ENCODE measurements at regions not wholly inside any gene's neighbourhood (a gene's known extent, or its start where the extent isn't known, plus 50 kb on each side); places are given as distances from the start of the nearest gene placed in this dataset.
"Not testable (repeated sequence)": the region's sequence is repeated elsewhere in the genome, so short reads cannot be mapped to it uniquely, and the experiment has no call there.

DNA sequence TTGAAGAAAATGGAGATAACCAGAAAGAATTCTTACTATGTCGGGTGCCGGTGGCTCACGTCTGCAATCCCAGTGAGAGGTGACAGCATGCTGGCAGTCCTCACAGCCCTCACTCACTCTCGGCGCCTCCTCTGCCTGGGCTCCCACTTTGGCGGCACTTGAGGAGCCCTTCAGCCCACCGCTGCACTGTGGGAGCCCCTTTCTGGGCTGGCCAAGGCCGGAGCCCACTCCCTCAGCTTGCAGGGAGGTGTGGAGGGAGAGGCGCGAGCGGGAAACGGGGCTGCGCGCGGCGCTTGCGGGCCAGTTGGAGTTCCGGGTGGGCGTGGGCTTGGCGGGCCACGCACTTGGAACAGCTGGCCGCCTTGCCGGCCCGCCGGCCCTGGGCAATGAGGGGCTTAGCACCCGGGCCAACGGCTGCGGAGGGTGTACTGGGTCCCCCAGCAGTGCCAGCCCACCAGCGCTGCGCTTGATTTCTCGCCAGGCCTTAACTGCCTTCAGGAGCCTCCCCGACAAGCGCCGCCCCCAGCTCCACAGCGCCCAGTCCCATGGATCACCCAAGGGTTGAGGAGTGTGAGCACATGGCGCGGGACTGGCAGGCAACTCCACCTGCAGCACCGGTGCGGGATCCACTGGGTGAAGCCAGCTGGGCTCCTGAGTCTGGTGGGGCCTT is 1672.5 kb upstream of the B3GALT2 start:
- not testable (repeated sequence) for H2AFZ ChIP-seq (ENCODE audit: control insufficient read depth, low read depth, low read length)
- 85% methylated on average over 35 of the region's 39 CpGs for WGBS (ENCODE audit: insufficient coverage, insufficient replicate concordance, low lambda C conversion rate, missing lambda C conversion rate)

DNA sequence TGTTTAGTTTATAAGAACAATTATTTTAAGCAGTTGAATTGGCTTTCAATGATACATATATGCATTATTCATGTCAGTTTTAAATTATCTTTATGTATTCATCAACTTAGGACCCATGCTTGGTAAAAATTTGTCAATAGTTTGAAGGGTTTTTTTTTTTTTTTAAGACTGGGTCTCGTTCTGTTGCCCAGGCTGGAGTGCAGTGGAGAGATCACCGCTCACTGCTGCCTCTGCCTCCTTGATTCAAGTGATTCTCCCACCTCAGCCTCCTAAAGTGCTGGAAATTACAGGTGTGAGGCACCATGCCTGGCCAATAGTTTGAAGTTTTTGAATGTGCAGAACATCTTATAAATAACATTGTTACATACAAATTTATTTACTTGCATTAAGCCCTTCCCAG is 1671.0 kb upstream of the B3GALT2 start:
- intact Hi-C loops (cut with micrococcal nuclease; ENCODE audit: unreplicated experiment), result no loop called here
- Histone ChIP-seq H3K4me3 (no peak overlapping the region), H3K9me3 (replicated peaks; ENCODE audit: control insufficient read depth, insufficient read depth, low read length) (no peaks in the 10 kb centered on the region; the same call in 2 of the 3 replicates), H4K20me1 (ENCODE audit: control insufficient read depth, insufficient read depth) (no peaks in the 10 kb centered on the region), H3K79me2 (ENCODE audit: control insufficient read depth, insufficient read depth, low read length) (no peaks in the 10 kb centered on the region), H3K27me3 (replicated peaks in 1 of 2; ENCODE audit: control insufficient read depth in 2 of 2, insufficient read depth in 2 of 2, low read length in 1 of 2) (no peaks in the 10 kb centered on the region), H3K4me2 (ENCODE audit: control insufficient read depth, insufficient read depth) (no peak overlapping the region), H2AFZ (ENCODE audit: control insufficient read depth, low read depth, low read length) (no peak overlapping the region), H3K9ac (ENCODE audit: control insufficient read depth, insufficient read depth, low read length) (no peak overlapping the region), H3K36me3 (ENCODE audit: control insufficient read depth in 2 of 2, insufficient read depth in 2 of 2, low read length in 1 of 2) (no peaks in the 10 kb centered on the region), H3K27ac (ENCODE audit: control insufficient read depth, insufficient read depth) (no peak overlapping the region), H3K4me1 (ENCODE audit: control insufficient read depth, insufficient read depth, low read length) (no peaks in the 10 kb centered on the region)
- SMC1A ChIA-PET (ENCODE audit: uncharacterized antibody, unreplicated experiment), result no interaction called here
- FAIRE-seq (no peak), ATAC-seq (no peak), DNase-seq (ENCODE audit: low read depth, low spot score) (no peak)
- BruUV-seq (replicated peaks), result no TSS peak
- RAD21 ChIA-PET (ENCODE audit: unreplicated experiment), result no interaction called here
- in situ Hi-C loops (cut with MboI), result no loop called here
- CTCF ChIA-PET, result no interaction called here
- 0% methylated on average over 2 of the region's 2 CpGs for WGBS (ENCODE audit: insufficient coverage, insufficient replicate concordance, low lambda C conversion rate, missing lambda C conversion rate)
- no peak for TF ChIP-seq JUND (IDR thresholded peaks at IDR 0.05; ENCODE audit: low read depth, low read length)
- no peak for TF ChIP-seq CREB1 (IDR thresholded peaks at IDR 0.05; ENCODE audit: low read depth)
- no peak for TF ChIP-seq PAX8 (IDR thresholded peaks at IDR 0.05)
- no peak for TF ChIP-seq EZH2 (IDR thresholded peaks at IDR 0.05; ENCODE audit: borderline replicate concordance, control insufficient read depth, low read depth, low read length)
- TF ChIP-seq, protein P1, sequence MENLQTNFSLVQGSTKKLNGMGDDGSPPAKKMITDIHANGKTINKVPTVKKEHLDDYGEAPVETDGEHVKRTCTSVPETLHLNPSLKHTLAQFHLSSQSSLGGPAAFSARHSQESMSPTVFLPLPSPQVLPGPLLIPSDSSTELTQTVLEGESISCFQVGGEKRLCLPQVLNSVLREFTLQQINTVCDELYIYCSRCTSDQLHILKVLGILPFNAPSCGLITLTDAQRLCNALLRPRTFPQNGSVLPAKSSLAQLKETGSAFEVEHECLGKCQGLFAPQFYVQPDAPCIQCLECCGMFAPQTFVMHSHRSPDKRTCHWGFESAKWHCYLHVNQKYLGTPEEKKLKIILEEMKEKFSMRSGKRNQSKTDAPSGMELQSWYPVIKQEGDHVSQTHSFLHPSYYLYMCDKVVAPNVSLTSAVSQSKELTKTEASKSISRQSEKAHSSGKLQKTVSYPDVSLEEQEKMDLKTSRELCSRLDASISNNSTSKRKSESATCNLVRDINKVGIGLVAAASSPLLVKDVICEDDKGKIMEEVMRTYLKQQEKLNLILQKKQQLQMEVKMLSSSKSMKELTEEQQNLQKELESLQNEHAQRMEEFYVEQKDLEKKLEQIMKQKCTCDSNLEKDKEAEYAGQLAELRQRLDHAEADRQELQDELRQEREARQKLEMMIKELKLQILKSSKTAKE (IDR thresholded peaks at IDR 0.05; ENCODE audit: low read depth, poor library complexity, severe bottlenecking), result no peak
- no peak for TF ChIP-seq ZBED1 (IDR thresholded peaks at IDR 0.05; ENCODE audit: borderline replicate concordance)
- no peak for TF ChIP-seq KDM1A (IDR thresholded peaks at IDR 0.05; ENCODE audit: borderline replicate concordance)
- no peak for TF ChIP-seq BMI1 (IDR thresholded peaks at IDR 0.05; ENCODE audit: borderline replicate concordance)
- TF ChIP-seq HDAC2 (IDR thresholded peaks at IDR 0.05), result no peak
- no peak for TF ChIP-seq FOS (IDR thresholded peaks at IDR 0.05; ENCODE audit: borderline replicate concordance, extremely low read depth, insufficient read length)
- TF ChIP-seq SMC3 (IDR thresholded peaks at IDR 0.05; ENCODE audit: borderline replicate concordance, low read length), result no peak
- no peak for TF ChIP-seq POLR2AphosphoS5 (IDR thresholded peaks at IDR 0.05; ENCODE audit: low read length)
- POLR2A ChIA-PET, result no interaction called here

More for the DNA sequence above, 1672.5 kb upstream of the B3GALT2 start:
- CTCF ChIA-PET; H4K20me1 ChIP-seq (ENCODE audit: control insufficient read depth, insufficient read depth); H3K4me2 ChIP-seq (ENCODE audit: control insufficient read depth, insufficient read depth); FAIRE-seq; DNase-seq (ENCODE audit: low read depth, low spot score); POLR2A ChIA-PET; in situ Hi-C loops (cut with MboI); H3K27me3 ChIP-seq (replicated peaks in 1 of 2; ENCODE audit: control insufficient read depth in 2 of 2, insufficient read depth in 2 of 2, low read length in 1 of 2); ATAC-seq; RAD21 ChIA-PET (ENCODE audit: unreplicated experiment); H3K4me1 ChIP-seq (ENCODE audit: control insufficient read depth, insufficient read depth, low read length); H3K79me2 ChIP-seq (ENCODE audit: control insufficient read depth, insufficient read depth, low read length); SMC1A ChIA-PET (ENCODE audit: uncharacterized antibody, unreplicated experiment); H3K36me3 ChIP-seq (ENCODE audit: control insufficient read depth in 2 of 2, insufficient read depth in 2 of 2, low read length in 1 of 2); BruUV-seq (replicated peaks); intact Hi-C loops (cut with micrococcal nuclease; ENCODE audit: unreplicated experiment); H3K9ac ChIP-seq (ENCODE audit: control insufficient read depth, insufficient read depth, low read length); H3K4me3 ChIP-seq; H3K9me3 ChIP-seq (replicated peaks; ENCODE audit: control insufficient read depth, insufficient read depth, low read length); H3K27ac ChIP-seq (ENCODE audit: control insufficient read depth, insufficient read depth): not testable (repeated sequence)
